Stimulated activated CD4-positive, alpha-beta T cell treated with anti-CD3 and anti-CD28 coated beads, Interleukin-4, amount 100 ng/mL, for 48 hours (primary cell): ENCODE measurements at regions not wholly inside any gene's neighbourhood (a gene's known extent, or its start where the extent isn't known, plus 50 kb on each side); places are given as distances from the start of the nearest gene placed in this dataset.

Experiments
- DNase-seq, 2 donors: peaks; one replicate each; pipeline ENCODE4 v3.0.0-alpha.2; 2020; ENCODE audit warnings: low read depth in 2 of 2

DNA sequence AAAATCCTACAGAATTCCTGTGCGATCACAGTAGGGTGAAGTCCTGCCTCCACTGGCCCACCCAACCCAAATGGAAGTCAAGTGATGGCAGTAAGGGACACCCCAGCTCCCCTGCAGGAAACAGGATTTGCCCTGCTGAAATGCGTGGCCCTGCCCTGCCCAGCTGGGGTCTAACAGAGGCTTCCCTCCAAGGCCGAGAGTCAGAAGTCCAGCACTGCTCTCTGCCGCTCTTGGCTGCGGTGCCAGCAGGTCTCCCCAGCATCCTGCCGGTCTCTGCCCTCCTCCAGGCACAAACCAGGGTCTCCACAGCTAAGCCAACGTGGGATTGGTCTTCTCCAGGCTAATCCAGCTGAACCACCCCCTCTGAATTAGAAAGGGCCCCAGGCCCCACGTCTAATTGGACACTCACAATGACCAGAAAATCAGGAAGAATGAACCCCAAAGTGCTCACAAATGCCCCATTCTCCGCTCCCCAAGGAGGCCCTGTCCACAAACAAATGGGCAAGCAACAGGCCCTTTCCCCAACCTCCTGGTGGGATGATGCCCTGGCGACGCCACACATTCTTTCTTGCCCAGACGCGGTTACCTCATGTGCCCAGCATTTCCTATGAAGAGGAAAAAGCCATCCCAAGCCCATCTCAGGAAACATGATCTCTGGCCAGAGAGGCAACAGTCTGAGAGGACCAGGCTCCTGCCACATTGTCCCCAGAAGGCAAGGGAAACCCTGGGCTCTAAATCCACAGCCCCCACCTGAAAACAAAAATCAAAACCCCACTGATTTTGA, 117.2 kb downstream of the BANF2 start:
- DNase-seq, result no peak

DNA sequence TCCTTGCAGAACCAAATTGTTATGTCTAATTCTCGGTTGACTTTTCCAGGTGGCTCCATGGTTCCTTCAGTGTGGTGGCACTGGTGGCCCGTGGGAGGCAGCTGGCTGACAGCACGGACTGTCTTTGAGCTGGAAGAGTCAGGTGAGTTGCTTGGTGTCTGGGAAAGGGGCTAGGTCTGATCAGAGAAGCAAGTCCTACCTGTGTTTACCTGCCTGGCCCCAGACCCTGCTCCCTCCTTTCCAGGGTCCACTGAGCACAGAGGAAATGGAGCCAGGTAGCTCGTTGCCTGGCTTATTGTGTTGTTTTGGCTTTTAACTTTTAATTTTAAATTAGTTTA, 111.8 kb downstream of the BANF2 start:
- no peak for DNase-seq

DNA sequence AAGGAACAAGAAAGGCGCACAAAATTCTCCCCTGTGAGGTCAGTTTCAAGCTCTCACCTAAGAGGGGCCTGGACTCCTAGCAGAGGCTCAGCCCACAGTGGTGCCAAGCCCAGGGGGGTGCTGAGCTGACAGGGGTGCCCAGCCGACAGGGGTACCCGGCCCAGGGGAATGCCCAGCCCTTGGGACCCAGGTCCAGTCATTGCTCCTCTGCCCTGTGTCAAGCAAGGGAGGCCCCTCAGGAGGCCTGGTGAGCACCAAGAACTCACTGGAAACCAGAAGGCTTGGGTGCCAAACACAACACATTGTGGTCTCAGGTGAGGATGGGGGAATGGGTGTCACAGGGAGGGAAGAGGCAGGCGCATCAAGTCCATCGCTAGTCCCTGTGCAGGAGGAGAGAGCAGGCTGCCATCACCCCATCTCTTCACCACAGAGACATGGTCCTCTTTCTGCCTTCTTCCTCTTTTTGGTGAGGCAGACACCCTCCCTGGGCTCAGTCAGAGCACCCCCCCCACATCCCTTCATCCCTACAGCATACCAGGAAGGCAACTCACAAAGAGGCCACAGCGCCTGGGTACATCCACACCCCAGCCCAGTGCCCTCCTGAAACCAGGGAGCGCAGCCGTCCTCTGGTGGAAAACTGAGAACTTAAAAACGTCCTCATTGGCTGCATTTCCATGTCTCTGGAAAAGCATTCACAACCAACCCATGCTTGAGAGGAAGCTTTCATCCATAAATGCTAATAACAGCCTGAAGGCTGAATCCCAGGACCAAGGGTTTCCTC, 111.3 kb downstream of the BANF2 start:
- DNase-seq, result no peak

DNA sequence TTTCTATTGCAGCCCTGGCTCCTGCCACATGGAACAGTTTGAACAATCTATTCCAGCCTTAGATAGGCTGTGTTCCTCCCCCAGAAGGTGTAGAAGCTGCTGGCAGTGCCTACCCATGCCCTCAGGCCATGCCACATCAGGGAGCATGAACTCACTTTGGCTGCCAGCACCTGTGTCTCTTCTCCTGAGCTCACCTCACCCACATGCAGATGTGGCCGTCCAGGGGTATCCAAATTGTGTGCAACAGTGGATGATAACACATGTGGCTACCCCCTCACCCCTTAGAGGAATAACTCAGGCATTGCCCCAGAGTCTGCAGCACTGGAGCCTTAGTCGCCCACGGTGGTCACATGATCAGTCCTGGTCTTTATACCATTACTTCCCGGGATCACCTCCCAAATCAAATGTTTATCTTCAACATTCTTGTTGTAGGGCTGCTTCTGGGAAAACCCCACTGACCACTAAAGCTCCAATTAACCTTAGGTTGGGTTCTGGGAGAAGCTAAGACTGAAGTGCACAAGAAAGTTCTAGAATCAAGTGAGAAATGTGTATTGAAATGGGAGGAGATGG, 110.4 kb downstream of the BANF2 start:
- no peak for DNase-seq

DNA sequence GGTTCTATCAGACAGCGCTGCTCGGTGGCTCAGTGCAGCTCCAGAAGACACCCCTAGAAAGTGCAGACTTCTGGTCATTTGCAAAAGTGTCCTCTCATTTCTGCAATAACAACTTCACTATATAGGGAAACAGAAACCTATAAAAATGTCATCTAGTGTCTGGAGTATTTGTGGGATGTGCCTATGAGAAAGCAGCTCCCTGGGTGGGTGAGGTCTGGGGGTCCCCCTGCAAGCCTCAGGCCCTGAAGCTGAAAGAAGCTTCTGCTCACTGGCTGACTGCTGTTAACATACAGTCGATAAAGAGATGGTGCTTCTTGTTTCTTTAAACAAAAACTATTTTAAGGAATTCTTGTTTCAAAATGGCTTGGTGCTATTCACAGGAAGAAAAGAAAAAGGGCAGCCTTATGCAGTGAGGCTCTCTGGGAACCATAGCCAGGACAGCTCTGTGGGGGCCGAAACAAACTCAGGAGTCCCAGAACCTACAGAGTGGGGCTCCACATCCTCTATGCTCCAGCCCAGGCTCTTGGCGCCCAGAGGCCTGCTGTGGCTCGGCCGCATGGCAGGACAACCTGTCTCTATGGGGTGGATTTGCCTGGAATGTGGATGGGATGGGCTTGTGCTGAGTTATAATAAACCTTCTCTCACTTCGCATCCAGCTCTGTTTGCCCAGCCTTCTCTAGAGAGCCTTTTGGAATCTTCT, 109.7 kb downstream of the BANF2 start:
- no peak for DNase-seq

DNA sequence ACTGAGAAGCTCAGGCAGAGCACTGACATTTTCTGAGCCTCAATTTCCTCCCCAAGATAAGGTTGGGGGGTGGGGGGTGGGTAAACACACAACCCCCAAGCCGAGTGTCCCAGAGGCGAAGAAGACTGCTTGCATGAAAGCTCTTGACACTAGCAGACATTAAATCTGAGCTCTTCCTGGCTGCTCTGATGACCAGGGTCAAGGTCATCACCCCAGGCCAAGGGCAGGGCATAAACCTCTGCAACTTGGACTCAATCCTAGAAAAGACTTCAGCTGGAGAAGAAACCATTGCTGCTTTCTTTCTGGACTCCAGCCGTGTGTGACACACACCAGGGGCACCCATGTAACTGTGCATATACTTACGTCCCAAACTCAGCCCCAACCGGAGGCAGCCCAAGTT, 109.0 kb downstream of the BANF2 start:
- DNase-seq, result no peak

DNA sequence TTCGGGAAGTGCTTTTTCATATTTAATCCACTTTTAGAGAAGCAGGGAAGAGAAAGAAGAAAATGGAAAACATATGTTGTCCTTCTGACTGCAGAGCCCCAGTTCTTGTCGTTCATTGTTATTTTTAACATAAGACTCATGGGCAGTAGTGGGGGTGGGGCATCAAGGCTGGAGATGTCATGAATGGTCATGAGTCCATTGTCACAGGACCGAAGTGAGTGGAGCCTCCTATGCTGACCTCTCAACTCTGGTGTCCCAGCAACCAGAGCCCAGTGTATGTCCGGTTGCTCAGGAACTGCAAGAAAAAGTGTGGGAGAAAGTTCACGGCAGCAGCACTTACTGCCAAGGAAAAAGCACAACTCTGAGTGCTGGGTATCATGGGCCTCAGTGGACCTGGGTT, 108.6 kb downstream of the BANF2 start:
- DNase-seq, result no peak

DNA sequence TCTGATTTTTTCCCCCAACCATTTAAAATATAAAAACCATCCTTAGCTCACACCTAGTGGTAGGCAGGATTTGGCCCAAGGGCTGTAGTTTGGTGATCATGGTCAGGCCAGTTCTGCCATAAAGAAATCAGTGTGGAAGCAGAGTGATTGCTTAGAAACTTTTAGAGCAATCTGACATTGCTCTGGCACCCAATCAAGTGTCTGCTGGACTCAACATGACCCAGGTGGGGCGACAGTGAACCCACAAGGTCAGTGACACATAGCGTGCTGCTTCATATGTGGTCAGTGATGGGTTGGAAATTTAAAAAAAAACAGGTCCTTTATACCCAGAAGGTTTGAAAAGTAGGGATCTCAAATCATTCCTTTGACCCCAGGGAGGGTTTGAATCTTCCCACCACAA, 107.9 kb downstream of the BANF2 start:
- DNase-seq, result no peak

DNA sequence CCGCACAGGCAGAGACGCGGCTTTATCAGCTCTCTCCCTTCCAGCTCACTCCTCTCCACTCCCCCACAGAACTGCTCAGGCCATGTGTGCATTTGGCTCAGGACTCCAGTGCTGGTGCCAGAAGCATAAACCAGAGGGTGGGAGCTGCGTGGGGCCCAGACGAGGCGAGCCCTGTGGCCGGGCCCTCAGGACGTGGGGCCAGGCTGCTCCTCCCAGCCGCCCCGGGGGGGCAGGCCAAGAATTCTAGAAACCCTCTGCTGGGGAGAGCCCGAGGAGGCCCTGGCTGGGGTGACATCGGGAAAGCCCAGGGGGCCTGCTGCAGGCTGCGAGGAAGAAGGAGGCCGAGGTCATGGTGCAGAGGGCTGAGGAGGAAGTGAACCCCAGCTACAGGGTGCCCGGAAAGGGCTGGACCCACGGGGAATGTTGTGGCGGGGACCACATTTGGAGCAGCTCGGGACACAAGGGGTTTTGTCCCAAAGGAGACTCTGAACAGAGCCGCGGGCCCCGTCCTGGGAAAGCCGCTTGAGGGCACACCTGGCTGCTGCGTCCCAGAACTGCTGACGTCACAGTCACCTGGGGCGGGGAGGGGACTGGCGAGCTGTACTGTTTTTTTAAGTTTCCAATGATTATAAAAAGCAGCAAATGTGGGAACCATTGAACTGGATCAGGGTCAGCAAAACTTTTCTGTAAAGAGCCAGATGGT, 107.1 kb downstream of the BANF2 start:
- no peak for DNase-seq

DNA sequence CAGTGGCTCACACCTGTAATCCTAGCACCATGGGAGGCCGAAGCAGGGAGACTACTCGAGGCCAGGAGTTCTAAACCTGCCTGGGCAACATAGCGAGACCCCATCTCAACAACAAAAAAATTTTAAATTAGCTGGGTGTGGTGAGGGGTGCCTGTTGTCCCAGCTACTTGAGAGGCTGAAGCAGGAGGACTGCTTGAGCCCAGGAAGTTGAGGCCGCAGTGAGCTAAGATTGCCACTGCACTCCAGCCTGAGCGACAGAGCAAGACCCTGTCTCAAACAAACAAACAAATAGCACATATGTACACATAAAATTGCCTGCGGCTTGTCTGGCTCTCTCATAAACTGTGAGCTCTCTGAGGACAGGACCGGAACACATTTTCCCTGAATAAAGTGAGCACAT, 106.3 kb downstream of the BANF2 start:
- no peak for DNase-seq

DNA sequence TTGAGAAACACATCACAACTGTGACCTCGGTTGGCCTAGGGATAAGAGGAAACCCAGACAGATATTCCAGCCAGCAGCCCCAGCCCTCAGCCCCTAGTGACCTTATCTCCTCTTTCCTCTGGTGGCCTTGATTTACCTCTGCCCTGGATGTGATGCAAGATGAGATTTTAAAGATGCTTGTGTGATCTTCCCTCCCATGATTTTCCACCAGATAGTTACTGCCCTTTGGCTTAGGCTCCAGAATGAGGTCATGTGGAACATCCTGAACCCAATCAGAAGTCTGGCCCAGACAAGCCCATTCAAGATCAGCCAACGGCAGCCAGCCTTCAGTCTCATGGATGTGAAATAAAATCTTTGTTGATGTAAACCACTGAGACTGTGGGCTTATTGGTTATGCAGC, 104.0 kb downstream of the BANF2 start:
- no peak for DNase-seq

DNA sequence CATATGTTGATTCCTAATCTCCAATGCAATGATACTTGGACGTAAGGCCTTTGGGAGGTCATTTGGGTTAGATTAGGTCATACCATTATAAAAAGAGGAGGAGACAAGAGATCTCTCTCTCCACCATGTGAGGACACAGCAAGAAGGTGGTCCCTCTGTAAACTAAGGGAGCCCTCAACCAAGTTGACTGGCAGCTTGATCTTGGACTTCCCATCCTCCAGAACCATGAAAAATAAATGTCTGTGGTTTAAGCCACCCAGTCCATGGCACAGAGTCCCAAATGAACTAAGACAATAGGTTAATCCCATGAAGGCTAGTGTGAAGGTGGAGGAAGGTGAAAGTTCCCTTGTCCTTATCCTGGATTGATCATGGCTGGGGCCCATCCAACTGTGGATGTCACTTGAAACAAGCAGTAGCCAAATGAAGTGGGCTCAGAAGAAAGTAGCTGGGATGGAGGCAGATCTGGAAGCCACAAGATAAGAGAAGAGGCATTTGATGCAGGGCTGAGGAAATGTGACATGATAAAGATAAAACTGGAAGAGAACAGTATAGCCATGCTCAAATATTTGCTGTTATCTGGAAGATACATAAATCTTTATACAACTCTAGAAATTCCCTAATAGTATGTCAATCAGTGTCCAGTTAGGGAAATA, 99.9 kb downstream of the BANF2 start:
- DNase-seq, result no peak

DNA sequence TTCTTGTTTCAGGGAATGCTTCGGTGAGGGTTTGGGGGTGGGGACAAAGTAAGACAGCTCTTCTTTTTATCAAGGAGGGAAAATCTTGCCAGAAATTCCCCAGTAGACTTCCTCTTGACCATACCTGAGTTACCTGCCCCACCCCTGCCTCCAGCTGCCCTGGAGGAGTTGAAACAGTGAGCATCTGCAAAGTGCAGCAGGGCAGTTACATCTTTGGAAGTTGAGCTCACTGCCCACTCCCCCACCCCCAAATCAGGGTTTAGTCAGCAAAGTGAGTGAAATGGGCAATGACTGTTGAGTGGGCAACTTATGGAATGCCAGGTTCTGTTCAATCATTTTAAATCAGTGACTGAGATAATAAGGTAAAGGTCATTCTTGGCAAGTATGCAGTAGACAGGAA, 98.8 kb downstream of the BANF2 start:
- no peak for DNase-seq

DNA sequence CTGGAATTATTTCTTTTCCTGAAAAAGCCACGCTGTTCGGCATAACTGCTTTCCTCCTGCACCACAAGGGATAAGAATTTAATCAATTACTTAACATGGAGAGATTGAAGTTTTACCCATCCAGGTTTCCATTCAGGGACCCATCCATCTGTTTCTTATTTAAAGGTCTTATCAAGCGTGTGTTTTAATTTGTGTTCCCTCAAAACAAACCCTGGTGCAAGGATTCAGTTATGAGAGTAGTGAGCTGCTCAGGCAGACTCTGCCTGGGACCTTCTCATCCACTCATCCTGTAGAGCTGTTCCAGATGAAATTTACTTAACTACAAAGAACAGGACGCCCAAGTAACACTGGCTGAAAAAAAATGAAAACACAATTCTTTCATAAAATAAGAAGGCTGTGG, 97.8 kb downstream of the BANF2 start:
- DNase-seq, result no peak

DNA sequence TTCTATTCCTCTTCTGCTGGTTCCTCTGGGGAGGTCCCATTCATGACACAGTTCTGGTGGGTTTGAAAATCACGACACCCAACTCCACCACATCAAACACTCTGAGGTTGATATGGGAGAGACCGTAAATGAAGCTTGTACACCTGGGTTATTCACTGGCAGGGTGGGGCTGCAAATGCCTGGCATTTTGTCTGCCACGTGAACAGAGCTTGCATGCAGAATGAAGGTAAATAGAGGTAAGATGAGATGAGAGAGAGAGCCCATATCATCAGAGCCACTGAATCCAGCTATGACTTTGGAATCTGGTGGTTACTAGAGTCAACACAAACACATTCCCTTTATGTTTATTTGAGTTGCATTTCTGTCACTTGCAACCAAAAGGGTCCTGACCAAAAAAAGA, 97.4 kb downstream of the BANF2 start:
- DNase-seq, result no peak

DNA sequence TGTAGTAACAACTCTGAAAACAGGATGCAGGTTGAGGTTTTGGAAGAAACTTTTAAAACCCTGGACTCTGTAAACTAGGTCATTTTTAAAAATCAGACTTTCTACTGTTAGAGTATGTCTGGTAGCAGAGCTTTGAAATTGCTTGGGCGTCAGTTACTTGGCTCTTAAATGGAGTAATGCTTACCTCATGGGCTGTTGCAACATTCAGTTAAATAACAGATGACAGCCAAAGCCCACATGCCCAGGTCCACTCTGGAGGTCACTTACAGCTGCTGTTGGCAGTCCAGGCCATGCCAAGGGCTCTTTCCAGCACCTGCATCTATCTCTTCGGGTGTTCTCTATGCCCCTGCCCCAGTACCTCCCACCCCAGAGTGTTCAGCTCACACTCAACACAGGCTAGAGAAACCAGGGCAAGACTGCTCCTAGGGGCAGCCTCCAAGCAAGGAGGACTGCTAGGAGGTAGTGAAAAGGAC, 96.4 kb downstream of the BANF2 start:
- no peak for DNase-seq

DNA sequence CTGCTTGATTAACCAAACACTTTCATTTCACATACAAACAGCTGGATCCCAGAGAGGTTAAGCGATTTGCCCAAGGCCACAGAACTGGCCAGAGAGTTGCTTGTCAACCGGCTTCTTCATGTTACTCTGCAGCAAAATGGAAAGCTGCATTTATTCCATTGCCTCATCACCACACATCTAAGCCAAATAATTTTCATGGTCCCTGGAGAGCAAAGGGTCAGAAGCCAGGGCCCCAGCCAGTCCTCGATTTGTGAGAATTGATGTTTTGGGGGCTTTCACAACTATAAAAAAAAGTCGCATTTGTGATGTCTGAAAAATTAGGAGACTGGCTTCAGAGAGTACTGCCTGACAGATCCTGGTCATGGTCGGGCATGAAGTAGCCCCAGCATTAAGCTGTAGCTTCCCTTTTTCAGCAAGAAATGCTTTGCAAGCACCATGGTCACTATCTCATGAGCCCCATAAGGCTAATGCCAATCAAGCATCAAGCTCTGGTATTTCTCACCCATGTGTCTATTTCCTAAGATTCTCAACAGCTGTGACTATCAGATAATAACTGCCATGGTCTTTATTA, 95.8 kb downstream of the BANF2 start:
- no peak for DNase-seq

DNA sequence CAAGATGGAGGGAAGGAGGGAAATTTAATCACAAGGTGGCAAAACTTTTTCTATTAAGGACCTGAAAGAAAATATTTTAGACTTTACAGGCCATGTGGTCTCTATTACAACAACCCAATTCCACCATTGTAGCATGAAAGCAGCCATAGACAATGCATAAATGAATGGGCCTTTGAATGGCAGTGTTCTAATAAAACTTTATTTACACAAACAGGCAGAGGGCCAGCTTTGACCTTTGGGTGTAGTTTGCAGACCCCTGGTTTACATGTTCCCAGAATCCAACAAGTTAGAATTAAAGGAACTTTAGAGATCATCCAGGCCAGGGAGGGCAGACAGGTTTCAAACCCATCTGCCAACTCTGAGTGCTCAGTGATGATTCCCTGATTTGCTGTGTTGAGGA, 95.2 kb downstream of the BANF2 start:
- DNase-seq, result no peak

DNA sequence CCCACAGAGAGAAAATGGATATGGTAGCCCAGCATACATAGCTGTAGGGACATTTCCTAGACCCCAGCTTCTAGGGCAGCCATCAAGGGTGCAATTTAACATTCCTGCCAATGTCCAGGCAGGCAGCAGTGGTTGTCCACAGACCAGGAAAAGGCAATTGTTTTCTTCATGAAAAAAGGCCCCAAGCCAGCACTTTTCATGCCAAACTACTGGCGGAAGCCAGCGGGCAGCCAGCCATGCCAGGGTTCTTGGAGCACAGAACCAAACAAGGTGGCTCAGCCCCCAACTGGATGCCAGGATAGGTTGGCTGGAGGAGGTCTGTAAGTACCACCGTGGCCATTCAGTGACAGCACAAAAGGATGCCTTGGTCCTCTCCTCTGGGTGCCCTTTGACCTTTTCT, 94.6 kb downstream of the BANF2 start:
- DNase-seq, result no peak

DNA sequence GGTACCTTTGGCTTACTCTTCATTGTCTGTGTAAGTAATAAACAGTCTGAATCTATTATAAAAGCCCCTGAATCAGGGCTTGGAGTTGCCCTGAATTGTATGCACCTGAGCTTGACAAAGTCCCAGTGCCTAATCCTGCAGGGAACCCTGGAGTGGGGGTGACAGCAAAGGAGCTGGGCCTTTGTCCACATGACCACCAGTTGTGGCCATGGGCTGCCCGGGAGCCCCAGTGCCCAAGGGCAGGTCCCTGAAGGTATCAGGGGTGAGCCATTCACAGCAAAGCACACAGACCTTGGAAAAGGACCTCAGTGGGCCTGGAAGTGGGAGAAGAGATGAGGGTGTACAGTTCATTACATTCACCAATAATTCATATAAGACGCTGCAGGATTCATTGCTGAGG, 94.2 kb downstream of the BANF2 start:
- no peak for DNase-seq

DNA sequence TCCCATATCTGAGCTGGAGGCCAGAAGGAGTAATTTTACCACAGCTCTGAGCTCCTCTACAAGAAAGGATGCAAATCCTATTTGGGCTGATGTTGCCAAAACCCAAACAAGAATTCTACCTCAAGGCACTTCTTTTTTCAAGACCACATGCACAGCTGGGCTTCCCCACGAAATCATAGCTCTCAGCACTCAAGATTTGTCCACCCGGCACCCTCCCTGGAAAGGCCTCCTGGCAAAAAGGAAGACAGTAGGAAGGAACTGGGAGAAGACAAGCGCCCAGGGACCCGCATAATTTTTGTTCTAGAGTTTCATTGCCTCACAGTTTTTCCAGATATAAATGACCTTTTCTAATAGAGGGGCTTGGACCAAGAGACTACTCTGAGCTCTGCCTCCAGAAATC, 90.5 kb downstream of the BANF2 start:
- DNase-seq, result no peak
